SU-DHL-6 (cell line): ENCODE measurements at regions not wholly inside any gene's neighbourhood (a gene's known extent, or its start where the extent isn't known, plus 50 kb on each side); places are given as distances from the start of the nearest gene placed in this dataset.

Experiments used
- CTCF ChIP-seq: fragments of 200-600 bp; sonication (generic); IDR thresholded peaks from one replicate; pipeline ENCODE4 v1.5.1; 2017; ENCODE audit warnings: antibody characterized with exemption, mild to moderate bottlenecking, low read length, moderate library complexity; ENCODE audit not compliant: insufficient read depth, poor library complexity, severe bottlenecking
- EZH2phosphoT487 ChIP-seq: fragments of 200-600 bp; sonication (generic), shearing (Covaris generic); conservative IDR thresholded peaks from 2 replicates; pipeline ENCODE4 v1.6.1; 2018; ENCODE audit warnings: mild to moderate bottlenecking, antibody characterized with exemption, low read length, moderate library complexity, mixed read lengths

- TF ChIP-seq CTCF, result no peak
- no peak for TF ChIP-seq EZH2phosphoT487
Measured at GRCh38 chr14:61160798-61161197, 120.3 kb downstream of the TMEM30B start.
